ENCODE measurements at regions not wholly inside any gene's neighbourhood (a gene's known extent, or its start where the extent isn't known, plus 50 kb on each side); places are given as distances from the start of the nearest gene placed in this dataset.

GRCh38 chr10:62894156-62894555 lies 78.0 kb upstream of the EGR2 start:
- H3K4me1 Mint-ChIP-seq: no peaks in the 10 kb centered on the region
- ATAC-seq (ENCODE audit: low read depth): no peak
- no peak overlapping the region for H3K4me3 Mint-ChIP-seq
- Histone ChIP-seq H3K79me2 (ENCODE audit: control insufficient read depth, insufficient read depth, low read length) (no peaks in the 10 kb centered on the region), H3K4me1 (ENCODE audit: control insufficient read depth in 2 of 2, insufficient read depth in 2 of 2, low read length in 2 of 2) (no peaks in the 10 kb centered on the region), H3K27me3 (replicated peaks in 1 of 4; ENCODE audit: control extremely low read depth in 1 of 4, control insufficient read depth in 3 of 4, insufficient read depth in 4 of 4, low read length in 3 of 4) (no peaks in the 10 kb centered on the region), H3K9ac (ENCODE audit: low read length) (no peak overlapping the region), H3K9me3 (ENCODE audit: control extremely low read depth in 1 of 3, control insufficient read depth in 2 of 3, insufficient read depth in 1 of 3, low read length in 2 of 3) (no peaks in the 10 kb centered on the region), H3K36me3 (replicated peaks in 1 of 2; ENCODE audit: control extremely low read depth in 1 of 2, control insufficient read depth in 1 of 2, extremely low read depth in 1 of 2, insufficient read depth in 2 of 2, low read length in 1 of 2) (no peaks in the 10 kb centered on the region), H3K4me3 (ENCODE audit: control extremely low read depth in 1 of 5, extremely low read depth in 1 of 5, insufficient read depth in 1 of 5, low read depth in 2 of 5, low read length in 4 of 5) (no peak overlapping the region), H3K4me2 (replicated peaks; ENCODE audit: low read depth, low read length, poor library complexity, severe bottlenecking) (no peak overlapping the region), H2AFZ (ENCODE audit: insufficient read depth, low read depth, low read length, poor library complexity, severe bottlenecking) (no peak overlapping the region), H3K27ac (ENCODE audit: low read length in 2 of 2) (no peak overlapping the region), H4K20me1 (ENCODE audit: control insufficient read depth, insufficient read depth, low read length, poor library complexity, severe bottlenecking) (no peaks in the 10 kb centered on the region)
- no peak overlapping the region for H3K27ac Mint-ChIP-seq
- POLR2A ChIA-PET: no interaction called here
- CTCF ChIA-PET: no interaction called here
- DNase-seq: no peak
- H3K27me3 Mint-ChIP-seq: peaks cover 8% of the 10 kb centered on the region
- 100% methylated on average over 2 of the region's 3 CpGs for WGBS (ENCODE audit: insufficient coverage)
- TF ChIP-seq EZH2 (IDR thresholded peaks at IDR 0.05; ENCODE audit: borderline replicate concordance, insufficient read depth, low read depth, low read length, poor library complexity, severe bottlenecking) (no peak), CTCF (IDR thresholded peaks at IDR 0.05) (no peak)
- no peaks in the 10 kb centered on the region for H3K9me3 Mint-ChIP-seq (ENCODE audit: insufficient read depth)
- intact Hi-C loops (cut with micrococcal nuclease): no loop called here

- H3K36me3 ChIP-seq (replicated peaks in 1 of 2; ENCODE audit: control extremely low read depth in 1 of 2, control insufficient read depth in 1 of 2, extremely low read depth in 1 of 2, insufficient read depth in 2 of 2, low read length in 1 of 2): no peaks in the 10 kb centered on the region
- H3K4me1 ChIP-seq (ENCODE audit: control insufficient read depth in 2 of 2, insufficient read depth in 2 of 2, low read length in 2 of 2): no peaks in the 10 kb centered on the region
- H3K9ac ChIP-seq (ENCODE audit: low read length): no peak overlapping the region
- no peak overlapping the region for H3K27ac Mint-ChIP-seq
- DNase-seq: no peak
- H2AFZ ChIP-seq (ENCODE audit: insufficient read depth, low read depth, low read length, poor library complexity, severe bottlenecking): no peak overlapping the region
- H3K79me2 ChIP-seq (ENCODE audit: control insufficient read depth, insufficient read depth, low read length): no peaks in the 10 kb centered on the region
- H3K9me3 ChIP-seq (ENCODE audit: control extremely low read depth in 1 of 3, control insufficient read depth in 2 of 3, insufficient read depth in 1 of 3, low read length in 2 of 3): no peaks in the 10 kb centered on the region
- no peak for ATAC-seq (ENCODE audit: low read depth)
- H4K20me1 ChIP-seq (ENCODE audit: control insufficient read depth, insufficient read depth, low read length, poor library complexity, severe bottlenecking): no peaks in the 10 kb centered on the region
- no peak overlapping the region for H3K4me2 ChIP-seq (replicated peaks; ENCODE audit: low read depth, low read length, poor library complexity, severe bottlenecking)
- POLR2A ChIA-PET: no interaction called here
- no CpG with 5 or more reads among the region's 1 CpG for WGBS (ENCODE audit: insufficient coverage)
- H3K9me3 Mint-ChIP-seq (ENCODE audit: insufficient read depth): no peaks in the 10 kb centered on the region
- H3K27me3 ChIP-seq (replicated peaks in 1 of 4; ENCODE audit: control extremely low read depth in 1 of 4, control insufficient read depth in 3 of 4, insufficient read depth in 4 of 4, low read length in 3 of 4): no peaks in the 10 kb centered on the region
- TF ChIP-seq CTCF (IDR thresholded peaks at IDR 0.05): no peak
- TF ChIP-seq EZH2 (IDR thresholded peaks at IDR 0.05; ENCODE audit: borderline replicate concordance, insufficient read depth, low read depth, low read length, poor library complexity, severe bottlenecking): no peak
- no peak overlapping the region for H3K4me3 Mint-ChIP-seq
- H3K27ac ChIP-seq (ENCODE audit: low read length in 2 of 2): no peak overlapping the region
- H3K4me3 ChIP-seq (ENCODE audit: control extremely low read depth in 1 of 5, extremely low read depth in 1 of 5, insufficient read depth in 1 of 5, low read depth in 2 of 5, low read length in 4 of 5): no peak overlapping the region
- intact Hi-C loops (cut with micrococcal nuclease): no loop called here
- CTCF ChIA-PET: no interaction called here
- H3K27me3 Mint-ChIP-seq: peaks cover 3% of the 10 kb centered on the region
- H3K4me1 Mint-ChIP-seq: no peaks in the 10 kb centered on the region
Observed at GRCh38 chr10:62893036-62893435, 76.9 kb upstream of the EGR2 start.

All from B cell (primary cell).